GF-D8 (cell line): ENCODE measurements at regions not wholly inside any gene's neighbourhood (a gene's known extent, or its start where the extent isn't known, plus 50 kb on each side); places are given as distances from the start of the nearest gene placed in this dataset.

Source experiments
- DNase-seq: peaks from one replicate; lab custom pipeline; 2025; lab: John Stamatoyannopoulos, UW

- DNase-seq = peak; percentile 1
These were observed 61.4 kb upstream of the GPR158 start for GRCh38 chr10:25113191-25114035.

- no peak for DNase-seq
These were observed 60.8 kb upstream of the GPR158 start for GRCh38 chr10:25114036-25114411.

GRCh38 chr10:25117757-25118156, 57.0 kb upstream of the GPR158 start:
- DNase-seq = no peak

GRCh38 chr10:25120188-25120587, 54.6 kb upstream of the GPR158 start:
- no peak for DNase-seq
